Activated CD8-positive, alpha-beta memory T cell treated with anti-CD3 and anti-CD28 coated beads, Interleukin-2, amount 50 U/mL, for 24 hours (primary cell): ENCODE measurements at regions not wholly inside any gene's neighbourhood (a gene's known extent, or its start where the extent isn't known, plus 50 kb on each side); places are given as distances from the start of the nearest gene placed in this dataset.

Experiments
- DNase-seq: peaks from one replicate; pipeline ENCODE4 v3.0.0-alpha.2; 2020; ENCODE audit errors: extremely low read depth

- DNase-seq, result no peak
These were observed 395.7 kb downstream of the TMEM161B start for GRCh38 chr5:87872986-87873385.

DNA sequence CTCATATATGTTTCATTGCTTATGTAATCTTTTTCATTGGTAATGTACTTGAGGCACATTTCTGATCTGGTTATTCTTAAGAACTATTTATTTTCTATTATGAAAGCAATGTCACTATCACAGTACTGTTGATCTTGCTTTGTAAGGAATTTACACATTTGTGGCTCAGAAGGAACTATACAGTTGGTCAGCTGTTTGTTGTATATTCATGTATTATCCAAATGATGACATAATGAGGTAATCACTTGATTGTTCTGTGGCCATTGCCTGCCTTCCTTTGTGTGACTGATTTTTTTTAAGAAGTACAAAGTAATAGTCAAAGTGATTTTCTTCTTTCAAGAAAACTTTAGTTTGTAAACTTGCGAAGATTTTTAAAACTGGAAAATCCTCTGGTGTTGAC, 399.9 kb downstream of the TMEM161B start:
- DNase-seq, result no peak

- no peak for DNase-seq
These were observed 401.4 kb downstream of the TMEM161B start for GRCh38 chr5:87867281-87867680.

DNA sequence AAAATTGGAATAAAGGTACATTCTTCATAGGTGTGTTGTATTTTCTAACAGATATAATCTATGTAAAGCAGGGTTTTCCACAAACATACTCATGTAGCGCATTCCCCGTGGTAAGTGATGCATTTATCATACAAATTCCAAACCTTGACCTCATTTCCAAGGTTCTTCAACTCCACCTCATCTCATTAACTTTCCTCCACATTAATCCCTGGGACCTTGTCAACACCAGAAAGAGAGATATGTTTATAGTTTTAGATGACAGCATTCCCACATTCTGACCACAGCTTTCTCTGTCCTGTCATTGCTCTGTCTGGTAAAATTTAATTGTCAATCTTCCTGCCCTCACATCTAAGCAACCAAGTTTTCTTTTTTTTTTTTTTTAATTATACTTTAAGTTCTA, 415.1 kb downstream of the TMEM161B start:
- DNase-seq, result no peak

- no peak for DNase-seq
These were observed 417.0 kb downstream of the TMEM161B start for GRCh38 chr5:87851603-87852002.

DNA sequence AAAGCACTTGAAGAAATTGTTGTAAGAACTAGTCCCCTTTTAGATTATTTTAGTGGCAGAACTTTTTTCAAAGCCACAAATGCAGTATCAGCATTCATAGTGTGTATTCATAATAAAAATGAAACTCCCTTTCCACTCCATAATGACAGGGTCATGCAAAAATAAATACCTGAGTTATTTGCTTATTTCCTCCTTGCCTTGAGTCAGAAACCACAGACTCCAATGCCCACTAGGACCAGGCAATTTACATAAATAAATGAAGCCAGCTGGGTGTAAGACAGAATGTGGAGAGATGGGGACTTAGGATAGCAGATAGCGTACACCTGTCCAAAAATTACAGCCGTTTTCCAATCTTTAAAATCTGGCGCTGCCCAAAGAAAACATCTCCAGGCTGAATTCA, 417.8 kb downstream of the TMEM161B start:
- DNase-seq, result no peak

DNA sequence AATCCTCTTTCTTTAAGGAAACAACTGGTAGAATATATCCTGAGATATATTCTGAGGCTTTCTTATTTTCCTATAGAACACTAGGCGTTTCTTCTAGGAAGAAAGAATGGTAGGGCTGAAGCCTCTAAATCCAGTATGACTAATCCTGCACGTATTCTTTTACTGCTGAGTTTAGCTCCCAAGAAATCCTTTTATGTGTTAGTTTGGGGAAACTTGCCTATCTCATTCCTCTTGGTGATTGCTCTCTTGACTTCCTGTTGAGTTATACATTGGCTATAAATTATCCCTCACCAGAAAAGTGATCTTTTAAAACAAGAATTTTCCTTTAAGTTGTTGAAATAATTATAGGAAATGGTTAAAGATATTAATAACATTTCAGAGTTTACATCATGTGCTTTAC, 422.9 kb downstream of the TMEM161B start:
- no peak for DNase-seq

- no peak for DNase-seq
These were observed 423.8 kb downstream of the TMEM161B start for GRCh38 chr5:87844866-87845265.

DNA sequence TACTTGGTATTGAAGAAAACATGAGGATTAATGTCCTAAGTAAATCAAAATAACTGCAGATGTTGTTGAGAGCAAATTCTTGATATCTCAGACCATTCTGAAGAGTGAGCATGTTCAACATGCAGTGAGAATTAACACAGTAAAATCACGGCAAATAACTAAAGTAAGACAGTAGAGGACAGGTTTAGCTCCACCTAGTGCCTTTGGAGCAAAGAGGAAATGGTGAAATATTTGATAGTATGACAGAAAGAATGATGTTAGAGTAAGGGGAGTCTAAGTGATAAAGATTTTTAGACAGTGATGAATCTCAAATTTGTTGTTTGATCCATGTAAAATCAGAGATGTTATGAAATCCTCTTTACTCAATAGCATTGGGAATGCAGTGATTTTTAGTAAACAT, 424.2 kb downstream of the TMEM161B start:
- no peak for DNase-seq

GRCh38 chr5:87836696-87837095, 424.0 kb upstream of the CCNH start:
- no peak for DNase-seq

GRCh38 chr5:87831499-87831898, 418.8 kb upstream of the CCNH start:
- no peak for DNase-seq

GRCh38 chr5:87829217-87829551, 416.5 kb upstream of the CCNH start:
- DNase-seq, result no peak

GRCh38 chr5:87828545-87829216, 416.0 kb upstream of the CCNH start:
- DNase-seq, result no peak

DNA sequence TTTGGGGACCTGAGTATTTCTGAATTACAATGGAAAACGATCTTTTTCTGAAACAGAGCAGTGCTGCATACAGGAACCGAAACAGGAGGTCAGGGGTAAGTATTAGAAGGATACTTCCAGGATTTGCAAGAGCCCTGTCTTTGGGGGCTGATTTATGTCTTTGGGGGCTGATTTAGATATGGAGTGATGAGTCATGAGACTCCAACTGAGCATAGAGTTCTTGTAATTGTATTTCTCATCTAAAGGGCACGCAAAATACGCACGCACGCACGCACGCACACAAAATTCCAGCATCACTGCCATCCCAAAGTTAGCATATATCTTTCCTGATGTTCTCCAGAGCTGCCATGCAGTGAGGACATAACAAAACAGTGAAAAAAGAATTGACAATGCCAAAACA, 414.8 kb upstream of the CCNH start:
- DNase-seq, result no peak

GRCh38 chr5:87826507-87826906, 413.8 kb upstream of the CCNH start:
- no peak for DNase-seq

- no peak for DNase-seq
These were observed 412.9 kb upstream of the CCNH start for GRCh38 chr5:87825583-87825982.

DNA sequence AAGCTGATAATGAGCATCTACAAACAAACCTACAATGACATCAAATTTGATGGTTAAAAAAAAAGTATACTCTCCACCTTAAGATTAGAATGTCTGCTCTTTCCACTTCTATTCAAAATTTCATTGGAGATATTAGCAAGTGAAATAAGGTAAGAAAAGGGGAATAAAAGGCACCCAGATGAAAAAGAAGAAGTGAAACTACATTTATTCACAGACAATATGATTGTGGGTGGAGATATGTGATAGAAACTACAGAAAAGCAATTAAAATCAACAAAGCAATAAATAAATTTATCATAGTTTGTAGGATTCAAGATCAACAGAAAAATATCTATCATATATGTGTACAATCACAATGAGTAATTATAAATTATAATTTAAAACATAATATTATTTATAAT, 395.1 kb upstream of the CCNH start:
- DNase-seq, result no peak

DNA sequence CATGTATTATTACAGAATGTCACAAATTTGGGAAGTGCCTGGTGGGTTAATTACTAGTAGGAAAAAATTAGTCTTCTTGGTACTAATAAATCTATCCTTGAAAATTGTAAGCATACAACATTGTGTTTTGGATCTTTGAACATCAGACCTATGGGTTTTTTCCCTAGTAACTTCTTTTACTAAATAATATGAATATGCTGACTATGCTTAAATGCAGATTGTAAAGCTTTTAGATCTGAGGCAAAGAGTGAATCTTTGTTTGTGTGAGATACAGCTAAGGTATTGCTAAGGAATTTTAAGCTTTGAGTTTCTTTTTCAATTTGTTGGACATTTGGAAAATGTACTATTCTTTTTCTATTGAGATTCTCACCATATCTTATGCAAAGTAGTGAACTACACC, 390.6 kb upstream of the CCNH start:
- DNase-seq, result no peak

DNA sequence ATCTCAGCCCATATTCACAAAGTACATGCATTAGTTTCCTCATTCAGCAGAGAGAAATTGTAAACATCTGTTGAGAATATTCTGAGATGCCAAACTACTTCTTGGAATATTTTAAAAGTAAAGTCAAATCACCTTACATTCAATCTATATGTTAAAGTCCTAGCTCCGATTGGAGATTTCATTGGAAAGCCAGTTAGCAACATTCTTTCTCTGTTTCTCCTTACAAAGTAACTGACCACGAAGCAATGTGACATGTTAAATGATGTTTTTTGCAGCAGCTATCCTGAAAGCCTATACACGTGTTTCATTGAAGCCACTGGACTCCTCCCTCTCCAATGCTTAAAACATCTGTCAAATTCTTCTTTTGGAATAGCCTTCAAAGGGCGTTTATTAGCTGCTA, 379.1 kb upstream of the CCNH start:
- DNase-seq, result no peak

DNA sequence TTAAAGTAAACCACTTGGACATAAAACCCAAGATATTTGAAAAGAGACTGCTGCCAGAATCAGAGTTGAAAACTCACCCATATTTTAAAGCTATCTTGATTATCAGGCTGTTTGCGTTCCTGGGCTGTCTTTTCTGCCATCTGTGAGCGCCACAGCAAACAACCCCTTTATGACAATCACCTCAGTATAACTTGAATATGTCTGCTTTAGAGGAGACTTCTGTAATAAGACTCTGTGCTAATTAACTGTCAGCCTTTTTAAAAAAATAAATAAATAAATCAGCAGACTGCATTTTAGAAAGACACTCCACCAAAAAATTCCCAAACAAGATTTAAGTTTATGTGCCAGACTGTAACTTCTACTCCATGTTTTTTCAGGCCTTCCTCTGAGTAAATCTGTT, 375.7 kb upstream of the CCNH start:
- DNase-seq, result no peak

DNA sequence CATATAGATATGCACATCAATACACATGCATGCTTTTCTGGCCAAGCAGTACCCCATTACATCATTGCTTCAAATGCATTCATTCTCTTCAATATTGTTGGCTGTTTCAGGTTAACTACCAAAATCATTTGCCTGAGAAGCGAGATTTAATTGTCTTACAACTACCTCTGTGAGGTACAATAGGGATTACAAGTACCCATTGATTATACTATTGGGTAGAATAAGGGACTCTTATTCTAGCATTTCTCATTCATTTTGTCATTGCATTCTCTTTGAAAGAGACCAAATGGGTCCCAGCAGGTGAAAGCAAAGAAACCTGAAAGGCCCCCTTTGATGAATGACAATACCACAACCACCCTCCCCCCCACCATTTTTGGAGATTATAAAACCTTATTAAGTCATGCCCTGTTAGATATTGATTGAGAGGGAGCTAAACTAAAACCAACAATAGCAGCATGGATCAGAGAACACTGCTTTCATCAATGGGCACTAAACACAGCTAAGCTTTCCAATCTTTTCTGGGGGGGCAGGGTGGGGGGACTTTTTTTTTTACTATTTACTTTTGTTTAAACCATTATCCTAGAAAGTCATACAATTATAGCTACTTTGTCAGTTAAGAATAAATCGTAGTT, 375.0 kb upstream of the CCNH start:
- DNase-seq, result no peak

GRCh38 chr5:87787086-87787485, 374.4 kb upstream of the CCNH start:
- no peak for DNase-seq

GRCh38 chr5:87786471-87786870, 373.7 kb upstream of the CCNH start:
- no peak for DNase-seq
